T-helper 2 cell treated with Interferon-gamma antibody and Interleukin-4, amounts not matched to agents 100 ng/mL and 5 ng/mL, for 36 hours (primary cell): ENCODE measurements at regions not wholly inside any gene's neighbourhood (a gene's known extent, or its start where the extent isn't known, plus 50 kb on each side); places are given as distances from the start of the nearest gene placed in this dataset.
"Not testable (repeated sequence)": the region's sequence is repeated elsewhere in the genome, so short reads cannot be mapped to it uniquely, and the experiment has no call there.

ENCODE experiments used
- intact Hi-C: fragments of 100-400 bp; cut with micrococcal nuclease; formaldehyde crosslinking; loops from one replicate; pipeline ENCODE4 v1.15.1; 2023

DNA sequence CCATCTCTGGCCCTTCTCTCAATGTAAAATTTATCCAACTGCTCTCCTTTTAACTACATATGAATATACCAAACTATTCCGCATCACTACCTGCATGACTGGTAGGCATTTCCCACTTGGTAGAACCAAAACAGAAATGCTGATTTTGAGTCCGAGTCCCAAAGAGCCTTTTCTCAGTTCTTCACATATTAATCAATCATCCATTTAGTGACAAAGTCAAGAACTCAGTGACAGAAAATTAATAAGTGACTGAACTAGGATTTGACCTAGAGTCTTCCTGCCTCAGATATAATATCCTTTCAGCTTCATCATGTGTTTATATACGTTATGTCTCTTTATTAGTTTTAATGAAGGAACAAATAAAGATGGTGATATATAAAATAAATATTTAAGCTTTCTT lies 700.6 kb upstream of the GOLIM4 start:
- intact Hi-C loops: no loop called here

DNA sequence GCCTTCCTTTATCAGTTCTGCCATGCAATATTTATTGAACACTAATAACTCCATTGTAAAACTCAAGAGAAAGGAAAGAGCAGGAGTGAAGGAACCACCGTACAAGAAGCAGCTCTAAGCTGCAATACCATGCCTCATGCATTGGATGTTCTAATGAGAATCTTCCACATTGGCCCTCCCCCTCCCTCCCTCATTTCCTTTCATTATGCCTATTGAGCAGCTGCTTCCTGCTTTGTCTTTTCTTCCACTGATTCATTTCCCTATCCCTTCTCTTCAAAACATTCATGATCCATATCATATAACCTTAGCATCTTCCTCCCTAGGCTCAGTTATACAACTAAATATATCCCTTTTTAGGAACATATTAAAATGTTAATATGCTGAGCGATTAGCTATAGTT lies 698.7 kb upstream of the GOLIM4 start:
- intact Hi-C loops: no loop called here

DNA sequence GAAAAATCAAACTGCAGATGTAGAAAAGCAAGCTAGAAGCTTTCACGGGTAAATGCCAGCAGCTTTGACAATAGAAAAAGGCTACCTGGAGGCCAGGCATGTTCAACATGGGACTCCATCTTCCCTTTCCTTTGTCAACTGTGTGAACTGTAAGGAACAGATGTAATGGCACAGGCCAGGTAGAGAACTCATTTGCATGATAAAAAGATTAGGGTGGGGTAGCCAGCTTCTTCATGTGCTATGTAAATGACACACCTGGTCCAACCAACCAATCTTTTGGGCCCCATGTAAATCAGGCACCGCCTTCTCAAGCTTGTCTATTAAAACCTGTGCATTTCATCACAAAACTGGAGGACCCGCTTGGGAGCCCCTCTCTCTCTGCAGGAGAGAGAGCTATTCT lies 686.5 kb upstream of the GOLIM4 start:
- intact Hi-C loops: no loop called here

DNA sequence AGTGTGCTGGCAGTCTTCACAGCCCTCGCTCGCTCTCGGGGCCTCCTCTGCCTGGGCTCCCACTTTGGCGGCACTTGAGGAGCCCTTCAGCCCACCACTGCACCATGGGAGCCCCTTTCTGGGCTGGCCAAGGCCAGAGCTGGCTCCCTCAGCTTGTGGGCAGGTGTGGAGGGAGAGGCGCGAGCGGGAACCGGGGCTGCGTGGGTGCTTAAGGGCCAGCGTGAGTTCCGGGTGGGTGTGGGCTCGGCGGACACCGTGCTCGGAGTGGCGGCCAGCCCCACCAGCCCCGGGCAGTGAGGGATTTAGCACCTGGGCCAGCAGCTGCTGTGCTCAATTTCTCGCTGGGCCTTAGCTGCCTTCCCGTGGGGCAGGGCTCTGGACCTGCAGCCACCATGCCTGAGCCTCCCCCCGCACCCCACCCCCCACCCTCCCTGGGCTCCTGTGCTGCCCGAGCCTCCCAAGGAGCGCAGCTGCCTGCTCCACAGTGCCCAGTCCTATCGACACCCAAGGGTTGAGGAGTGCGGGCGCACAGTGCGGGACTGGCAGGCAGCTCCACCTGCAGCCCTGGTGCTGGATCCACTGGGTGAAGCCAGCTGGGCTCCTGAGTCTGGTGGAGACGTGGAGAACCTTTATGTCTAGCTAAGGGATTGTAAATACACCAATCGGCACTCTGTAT lies 684.4 kb upstream of the GOLIM4 start:
- intact Hi-C loops: not testable (repeated sequence)

DNA sequence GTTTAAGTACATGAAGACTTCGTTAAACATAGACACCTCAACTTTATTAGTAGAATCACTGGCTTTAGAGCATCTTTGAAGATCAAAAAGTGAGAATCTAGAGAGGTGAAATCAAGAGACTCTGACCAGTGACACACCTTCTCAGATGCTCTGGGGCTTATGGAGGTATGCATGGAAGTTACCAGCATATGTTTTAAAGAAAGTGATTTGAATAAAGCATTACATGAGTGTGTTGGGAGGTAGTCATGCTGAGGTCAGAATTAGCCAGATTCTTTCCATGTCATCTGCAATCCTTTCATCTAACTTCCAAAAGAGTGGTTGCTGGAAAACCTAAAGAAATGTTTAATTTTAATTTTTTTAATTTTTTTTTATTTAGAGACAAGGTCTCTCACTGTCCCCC lies 658.0 kb upstream of the GOLIM4 start:
- intact Hi-C loops: no loop called here

DNA sequence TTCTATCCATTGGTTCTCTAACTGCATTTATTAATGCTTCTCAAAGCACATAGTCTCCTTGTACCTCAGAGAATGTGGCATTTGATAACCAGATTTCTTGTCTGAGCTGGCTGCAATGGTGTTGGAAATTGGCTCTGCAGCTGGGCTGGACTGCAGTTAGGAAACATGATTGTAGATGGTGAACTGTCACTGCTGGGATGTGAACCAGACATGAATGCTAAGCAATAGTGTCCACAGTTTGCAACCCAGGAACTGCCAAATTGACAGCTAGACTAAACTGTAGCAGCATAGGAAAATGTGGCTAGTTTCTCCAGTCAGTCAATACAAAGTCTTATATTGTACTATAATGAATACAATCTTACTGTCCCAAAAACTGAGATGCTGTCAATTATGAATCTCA lies 656.6 kb upstream of the GOLIM4 start:
- intact Hi-C loops: no loop called here

DNA sequence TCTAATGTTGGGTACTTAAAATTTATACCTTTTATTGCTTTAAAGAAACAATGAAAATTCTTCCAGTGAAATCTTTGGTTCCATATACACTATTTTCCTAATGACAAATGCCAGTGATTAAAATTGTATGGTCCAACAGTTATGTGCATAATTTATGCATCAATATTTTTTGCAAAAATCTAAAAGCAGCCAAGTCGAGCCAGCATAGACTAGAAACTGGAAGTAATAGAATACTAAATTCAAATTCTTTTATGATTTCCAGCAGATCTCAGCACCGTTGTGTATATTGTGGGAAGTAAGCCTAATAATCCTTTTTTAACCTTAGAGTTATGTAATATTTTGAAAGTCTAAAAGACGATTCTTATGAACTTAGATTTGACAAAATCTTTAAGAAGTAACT lies 652.0 kb upstream of the GOLIM4 start:
- intact Hi-C loops: no loop called here

DNA sequence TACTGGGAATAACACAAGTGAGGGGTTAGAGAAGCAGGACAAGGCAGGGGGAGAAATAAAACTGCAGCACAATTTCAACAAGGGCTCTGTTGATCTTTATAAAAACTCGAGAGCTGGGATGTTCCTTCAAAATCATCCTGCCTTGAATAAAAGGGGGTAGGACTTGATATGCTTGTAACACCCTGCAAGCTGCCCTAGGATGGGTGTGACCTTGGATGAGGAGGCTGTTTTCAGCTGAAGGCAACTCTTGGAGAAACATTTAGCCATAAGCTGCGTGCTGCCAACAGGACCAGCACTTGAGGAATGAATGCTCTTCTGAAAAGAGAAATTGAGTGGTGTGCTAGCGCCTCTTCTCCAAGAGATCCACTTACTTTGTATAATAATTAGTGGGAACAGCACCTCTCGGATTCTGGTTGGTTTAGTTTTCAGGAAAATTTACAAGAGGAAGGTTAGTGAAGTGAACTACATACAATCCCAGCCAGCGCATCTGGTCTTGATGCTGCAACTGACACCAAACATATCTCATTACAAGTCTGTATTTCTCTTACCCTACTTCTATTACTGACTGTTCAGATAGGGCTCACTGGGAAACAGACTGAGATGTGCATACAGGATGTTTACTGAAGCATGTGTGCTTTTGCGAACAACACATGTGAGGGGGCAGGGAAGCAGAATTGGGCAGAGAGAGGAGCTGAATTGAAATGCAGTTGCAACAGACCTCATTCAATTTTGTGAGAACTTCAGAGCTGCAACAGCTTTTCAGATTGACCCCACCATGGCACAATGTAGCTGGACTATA lies 643.0 kb upstream of the GOLIM4 start:
- intact Hi-C loops: no loop called here

DNA sequence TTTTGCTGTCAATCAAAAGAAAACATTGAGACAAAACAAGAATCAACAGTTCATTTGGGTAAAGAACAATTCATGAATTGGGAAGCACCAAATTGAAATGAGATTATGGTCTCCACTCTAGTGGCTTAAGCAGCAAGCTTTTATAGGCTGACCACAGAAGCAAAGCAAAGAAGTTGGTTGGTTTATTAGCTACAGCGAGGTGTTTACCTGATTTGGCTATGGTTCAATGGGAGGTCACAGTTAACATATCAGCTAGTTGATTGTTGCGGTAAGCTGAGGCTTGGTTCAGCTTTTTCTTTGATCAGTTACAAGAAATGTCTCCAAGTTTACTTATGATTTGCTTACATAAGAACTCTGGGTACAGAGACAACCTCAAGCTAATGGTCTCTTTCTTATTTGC lies 640.5 kb upstream of the GOLIM4 start:
- intact Hi-C loops: no loop called here

DNA sequence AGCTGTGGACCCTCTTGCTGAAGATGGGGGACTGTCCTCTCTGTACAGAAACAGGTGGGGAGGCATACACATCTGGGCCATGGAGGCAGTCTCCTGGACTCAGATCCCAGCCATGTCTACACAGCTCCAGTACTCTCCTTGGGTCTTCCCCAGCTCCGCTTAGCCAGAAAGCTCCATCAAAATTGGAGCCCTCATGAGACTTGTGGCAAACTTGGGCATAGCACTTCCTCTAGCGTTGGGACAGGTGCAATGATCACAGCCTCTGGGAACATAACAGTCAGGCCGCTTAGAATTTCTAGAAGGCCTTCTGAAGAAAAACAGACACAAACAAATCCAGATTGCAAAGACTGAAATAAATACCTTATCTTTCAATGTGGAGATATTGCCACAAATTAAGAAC lies 634.3 kb upstream of the GOLIM4 start:
- intact Hi-C loops: no loop called here

DNA sequence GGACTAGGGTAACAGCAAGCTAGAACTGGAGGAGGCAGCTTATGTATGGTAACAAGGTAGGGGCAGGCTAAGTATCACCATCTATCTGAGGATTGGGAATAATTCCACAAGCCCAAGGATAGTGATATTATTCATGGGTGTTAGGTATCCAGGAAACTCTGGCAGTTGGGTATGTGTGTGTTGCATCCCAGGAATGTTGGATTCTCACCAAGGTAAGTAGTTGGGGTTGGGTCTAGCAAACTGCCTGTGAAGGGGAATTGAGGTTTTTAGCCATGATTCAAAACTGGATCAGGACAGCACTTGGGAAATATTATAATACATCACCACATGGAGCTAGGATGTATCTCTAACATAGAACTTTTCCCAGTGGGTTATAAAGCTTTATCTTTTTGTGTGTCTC lies 626.4 kb upstream of the GOLIM4 start:
- intact Hi-C loops: no loop called here

DNA sequence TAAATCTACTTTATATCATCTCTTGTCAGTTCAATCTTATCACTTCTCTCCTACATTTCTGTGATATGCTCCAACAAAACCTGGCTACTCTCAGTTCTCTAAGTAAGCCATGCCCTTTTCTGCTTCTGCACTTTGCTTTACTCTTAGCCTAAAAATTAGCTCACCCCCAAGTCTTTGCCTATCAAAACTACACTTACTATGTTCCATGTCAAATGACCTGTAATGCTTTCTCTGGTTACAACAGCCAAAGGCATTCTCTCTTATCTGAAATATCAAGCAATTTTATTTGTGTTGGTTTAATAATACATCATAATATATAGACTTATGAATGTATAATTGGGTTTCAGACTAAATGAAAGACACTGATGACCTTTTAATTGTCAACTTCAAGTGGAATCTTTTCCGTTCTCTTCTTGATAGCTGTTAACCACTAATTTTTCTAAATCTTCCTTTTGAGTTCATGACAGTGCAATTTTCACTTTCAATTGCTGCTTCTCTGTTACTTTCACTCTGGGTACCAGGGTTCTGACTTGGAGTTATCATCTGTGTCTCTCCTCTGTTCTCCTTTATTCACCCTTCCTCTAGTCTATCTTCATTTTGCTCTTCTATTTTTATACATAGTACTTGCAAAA lies 619.0 kb upstream of the GOLIM4 start:
- intact Hi-C loops: no loop called here

DNA sequence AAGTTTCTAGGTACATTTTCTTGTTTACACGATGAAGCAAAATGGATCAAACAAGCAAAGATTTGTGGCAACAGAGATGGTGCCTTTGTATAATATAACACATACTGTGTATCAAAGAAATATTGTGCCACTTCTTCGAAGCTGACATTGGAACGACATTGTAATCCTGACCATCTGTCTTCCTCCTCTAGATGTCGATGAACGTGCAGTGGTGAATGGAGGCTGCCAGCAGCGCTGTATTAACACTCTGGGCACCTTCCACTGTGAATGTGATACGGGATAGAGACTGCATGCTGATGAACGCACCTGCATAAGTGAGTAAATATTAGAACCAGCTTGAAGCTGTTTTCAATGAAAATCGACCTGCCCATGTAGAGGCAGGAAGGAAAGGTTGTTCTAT lies 613.3 kb upstream of the GOLIM4 start:
- intact Hi-C loops: no loop called here

DNA sequence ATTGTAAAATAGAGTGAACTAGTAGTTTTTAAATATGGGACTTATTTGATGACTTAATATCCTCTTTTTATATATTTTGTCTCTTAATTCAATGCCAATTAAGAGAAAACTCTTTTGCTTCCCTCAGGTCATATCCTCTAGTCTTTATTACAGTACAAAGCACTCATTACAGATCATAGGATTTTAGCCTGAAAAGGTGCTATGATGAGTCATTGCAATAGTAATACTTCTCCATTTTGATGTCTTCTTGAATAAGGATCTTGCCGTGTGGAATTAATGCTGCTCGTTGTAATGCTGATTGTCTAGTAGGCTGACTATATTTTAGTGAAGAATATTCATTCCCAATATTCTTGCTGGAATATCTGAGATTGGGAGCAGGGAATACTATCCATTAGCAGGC lies 612.2 kb upstream of the GOLIM4 start:
- intact Hi-C loops: no loop called here

DNA sequence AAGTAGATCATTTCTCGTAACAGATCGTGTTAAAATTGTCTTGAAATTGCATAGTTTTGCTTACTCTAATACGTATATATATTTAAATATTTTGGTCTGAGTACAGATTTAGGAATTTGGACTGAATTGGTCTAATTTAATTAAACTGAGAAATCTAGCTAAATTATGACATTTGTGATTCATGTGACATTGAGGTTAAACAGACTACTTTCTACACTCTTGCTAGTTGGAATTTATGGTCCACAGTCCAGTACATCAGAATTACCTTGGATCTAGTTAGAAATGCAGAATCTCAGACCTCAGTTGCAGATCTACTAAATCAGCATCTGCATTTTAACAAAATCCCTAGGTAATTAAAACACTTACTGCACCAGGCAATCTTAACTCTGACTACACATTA lies 609.7 kb upstream of the GOLIM4 start:
- intact Hi-C loops: no loop called here

DNA sequence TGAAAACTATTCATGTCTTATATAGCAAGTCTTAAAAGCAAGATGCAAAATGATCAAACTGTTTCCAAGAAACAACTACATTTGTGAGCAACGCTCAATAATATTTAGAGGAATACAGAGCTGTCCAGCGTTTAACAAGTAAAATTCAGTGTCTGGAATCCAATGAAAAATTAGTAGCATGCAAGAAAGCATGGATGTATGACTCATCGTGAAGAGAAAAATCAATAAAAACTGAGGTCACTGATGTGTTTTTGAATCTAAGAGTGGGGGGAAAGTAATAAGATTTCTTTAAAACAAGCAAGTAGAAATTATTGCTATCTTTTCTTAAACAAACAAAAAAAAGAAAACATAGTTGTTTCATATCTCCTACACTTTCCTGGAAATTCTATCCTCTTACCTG lies 600.3 kb upstream of the GOLIM4 start:
- intact Hi-C loops: no loop called here

DNA sequence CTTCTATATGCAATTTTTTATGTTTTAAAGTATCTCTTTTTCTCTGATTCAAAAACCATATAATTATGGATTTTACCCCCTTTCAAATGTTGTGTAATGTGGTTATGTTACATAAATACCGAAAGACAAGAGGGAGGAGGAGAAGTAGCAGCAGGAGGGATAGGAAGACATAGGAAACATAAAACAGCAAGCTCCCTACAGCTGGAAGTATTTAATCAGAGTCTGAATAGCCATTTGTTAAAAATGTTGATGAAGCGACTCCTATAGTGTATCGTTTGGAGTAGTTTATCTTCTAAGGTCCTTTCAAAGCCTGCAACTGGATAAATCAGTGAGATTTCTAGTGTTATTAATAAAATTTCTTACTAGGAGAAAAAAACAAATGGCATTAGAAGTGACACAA lies 598.1 kb upstream of the GOLIM4 start:
- intact Hi-C loops: no loop called here

DNA sequence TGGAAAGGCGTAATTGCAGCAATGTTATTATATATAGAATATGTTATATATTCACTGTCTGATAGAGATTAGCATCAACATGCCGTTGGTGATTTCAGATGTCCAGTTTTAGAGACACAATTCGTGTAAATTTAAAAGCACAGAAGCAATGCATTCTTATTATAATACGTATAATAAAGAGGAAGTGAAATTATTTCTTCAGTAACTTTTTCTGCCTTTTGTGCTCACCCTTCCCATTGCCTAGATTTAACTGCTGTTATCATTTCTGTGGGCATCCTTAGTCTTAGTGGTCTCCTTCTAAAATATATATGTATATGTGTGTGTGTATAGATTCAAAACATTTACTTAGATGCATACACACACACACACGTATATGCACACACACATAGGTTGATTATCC lies 592.5 kb upstream of the GOLIM4 start:
- intact Hi-C loops: no loop called here

DNA sequence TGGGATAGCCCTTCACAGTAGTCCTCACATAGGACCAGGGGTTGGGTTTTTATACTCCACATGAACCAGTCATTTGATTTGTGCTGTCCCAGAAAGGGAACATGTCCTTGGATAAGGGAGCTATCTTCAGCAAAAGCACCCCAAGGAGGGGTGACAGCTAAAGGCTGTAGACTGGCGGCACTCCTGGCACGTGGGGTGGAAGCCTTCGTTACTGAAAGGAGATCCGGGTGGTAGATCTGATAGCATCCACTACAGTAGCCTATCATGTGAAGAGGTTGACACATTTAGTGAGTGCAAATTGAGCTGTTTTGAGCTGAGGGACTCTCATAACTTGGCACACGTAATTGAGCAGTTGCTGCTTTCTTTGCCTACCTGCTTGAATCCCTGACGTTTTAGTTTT lies 588.8 kb upstream of the GOLIM4 start:
- intact Hi-C loops: no loop called here

DNA sequence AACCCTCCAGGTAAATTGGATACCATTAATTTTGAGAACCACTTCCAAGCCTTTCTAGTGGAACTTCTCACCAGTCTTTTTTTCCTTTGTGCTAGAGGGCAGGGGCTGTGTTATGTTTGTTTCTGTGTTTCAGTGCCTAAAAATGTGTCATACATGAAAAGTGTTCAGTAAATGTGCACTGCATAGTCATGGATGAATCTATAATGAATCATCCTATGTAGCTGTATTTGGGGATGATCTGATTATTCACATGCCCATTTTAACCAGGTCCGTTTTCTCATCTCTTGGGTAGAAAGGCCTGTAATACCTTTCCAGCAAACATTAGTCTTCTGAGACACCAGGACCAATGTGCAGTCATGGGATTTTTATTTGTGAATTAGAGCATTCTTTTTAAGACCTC lies 583.0 kb upstream of the GOLIM4 start:
- intact Hi-C loops: no loop called here

DNA sequence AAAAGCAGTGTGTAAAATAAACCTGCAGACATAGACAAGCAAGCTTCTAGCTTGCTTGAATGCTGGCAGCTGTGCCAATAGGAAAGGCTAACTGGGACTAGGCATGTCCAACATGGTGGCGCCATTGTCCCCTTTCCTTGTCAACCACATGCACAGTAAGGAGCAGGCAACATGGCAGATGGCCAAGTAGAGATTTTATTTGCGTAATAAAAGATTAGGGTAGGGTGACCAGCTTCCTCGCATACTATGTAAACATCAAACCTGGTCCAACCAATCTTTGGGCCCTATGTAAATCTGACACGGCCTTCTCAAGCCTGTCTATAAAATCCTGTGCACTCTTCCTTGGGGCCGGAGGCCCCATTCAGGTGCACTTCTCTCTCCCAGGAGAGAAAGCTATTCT lies 575.4 kb upstream of the GOLIM4 start:
- intact Hi-C loops: no loop called here

DNA sequence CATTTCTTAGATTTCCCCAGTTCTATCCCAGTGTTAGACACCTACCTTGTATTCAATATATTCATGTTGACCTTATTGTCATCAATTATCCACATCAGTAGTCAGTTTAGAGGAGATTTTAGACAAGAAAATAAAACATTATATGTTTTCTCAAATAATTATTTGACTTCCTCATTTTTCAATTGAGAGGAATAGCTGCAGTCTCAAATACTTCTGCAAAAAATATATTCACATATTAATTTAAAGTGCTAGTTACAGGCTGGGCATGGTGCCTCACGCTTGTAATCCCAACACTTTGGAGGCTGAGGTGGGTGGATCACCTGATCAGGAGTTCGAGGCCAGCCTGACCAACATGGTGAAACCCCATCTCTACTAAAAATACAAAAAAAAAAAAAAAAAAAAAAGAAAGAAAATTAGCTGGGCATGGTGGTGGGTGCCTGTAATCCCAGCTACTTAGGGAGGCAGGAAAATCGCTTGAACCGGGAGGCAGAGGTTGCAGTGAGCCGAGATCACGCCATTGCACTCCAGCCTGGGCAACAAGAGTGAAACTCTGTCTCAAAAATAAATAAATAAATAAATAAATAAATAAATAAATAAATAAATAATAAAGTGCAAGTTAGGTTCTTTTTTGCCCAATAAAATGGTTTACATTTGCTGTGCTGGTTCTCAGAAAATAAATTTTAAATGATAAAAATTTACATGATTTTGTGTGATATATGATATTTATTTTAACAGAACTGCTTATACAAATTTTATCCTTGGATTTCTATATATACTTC lies 565.3 kb upstream of the GOLIM4 start:
- intact Hi-C loops: not testable (repeated sequence)
